ENCODE measurements at regions not wholly inside any gene's neighbourhood (a gene's known extent, or its start where the extent isn't known, plus 50 kb on each side); places are given as distances from the start of the nearest gene placed in this dataset.

- TF ChIP-seq TP53 (CRISPR knock-in tag; IDR thresholded peaks at IDR 0.05) (no peak), CTCF (IDR thresholded peaks at IDR 0.05) (no peak), JUN (CRISPR knock-in tag; IDR thresholded peaks at IDR 0.05) (no peak)
Observed at GRCh38 chr12:25412735-25413134, 140.3 kb downstream of the LMNTD1 start.
